ENCODE measurements at regions not wholly inside any gene's neighbourhood (a gene's known extent, or its start where the extent isn't known, plus 50 kb on each side); places are given as distances from the start of the nearest gene placed in this dataset.
A peak's percentile ranks its signal among the peaks of the same experiment; 100 is the strongest.

DNA sequence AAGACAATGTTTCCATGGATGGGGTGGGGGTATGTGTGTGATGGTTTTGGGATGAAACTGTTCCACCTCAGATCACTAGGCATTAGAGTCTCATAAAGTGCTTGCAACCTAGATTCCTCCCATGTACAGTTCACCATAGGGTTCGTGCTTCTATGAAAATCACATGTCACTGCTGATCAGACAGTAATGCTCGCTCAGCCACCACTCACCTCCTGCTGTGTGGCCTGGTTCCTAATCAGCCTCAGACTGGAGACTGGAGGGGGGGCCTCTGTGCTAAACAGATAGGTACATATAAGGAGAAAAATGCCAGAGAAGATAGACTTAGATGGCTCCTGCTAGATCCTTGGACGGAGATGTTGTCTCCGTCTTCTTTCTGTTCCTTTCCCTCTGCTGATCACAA lies 1296.9 kb upstream of the SEL1L start:
- no peak for DNase-seq

DNA sequence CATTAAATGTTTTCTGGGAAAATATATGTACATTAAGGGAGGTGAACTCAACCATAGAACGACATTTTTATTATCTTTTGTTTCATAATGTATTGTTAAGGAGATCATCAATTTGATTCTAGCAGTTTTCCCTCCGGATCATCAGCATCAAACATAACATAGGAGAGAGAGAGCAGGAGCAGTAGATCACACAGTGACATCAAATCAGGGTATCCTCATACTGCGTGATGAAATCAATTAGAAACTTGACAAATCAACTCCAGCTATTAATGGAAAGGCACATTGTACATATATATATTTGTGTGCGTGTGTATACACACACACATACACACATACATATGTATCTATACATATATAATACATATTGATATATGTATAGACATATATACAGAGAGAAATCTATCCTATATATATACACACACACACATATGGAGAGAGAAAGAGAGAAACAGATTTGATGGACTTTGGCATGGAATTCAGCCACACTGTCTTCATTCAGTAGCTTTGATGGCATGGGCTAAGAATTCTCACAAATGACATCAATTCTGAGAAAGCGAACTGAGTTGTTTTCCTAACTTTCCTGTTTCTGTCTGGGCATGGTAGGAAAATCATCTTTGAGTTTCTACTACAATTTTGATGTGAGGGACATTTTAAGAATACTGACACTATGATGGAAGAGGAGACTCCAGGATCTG lies 1302.8 kb upstream of the SEL1L start:
- DNase-seq = no peak

DNA sequence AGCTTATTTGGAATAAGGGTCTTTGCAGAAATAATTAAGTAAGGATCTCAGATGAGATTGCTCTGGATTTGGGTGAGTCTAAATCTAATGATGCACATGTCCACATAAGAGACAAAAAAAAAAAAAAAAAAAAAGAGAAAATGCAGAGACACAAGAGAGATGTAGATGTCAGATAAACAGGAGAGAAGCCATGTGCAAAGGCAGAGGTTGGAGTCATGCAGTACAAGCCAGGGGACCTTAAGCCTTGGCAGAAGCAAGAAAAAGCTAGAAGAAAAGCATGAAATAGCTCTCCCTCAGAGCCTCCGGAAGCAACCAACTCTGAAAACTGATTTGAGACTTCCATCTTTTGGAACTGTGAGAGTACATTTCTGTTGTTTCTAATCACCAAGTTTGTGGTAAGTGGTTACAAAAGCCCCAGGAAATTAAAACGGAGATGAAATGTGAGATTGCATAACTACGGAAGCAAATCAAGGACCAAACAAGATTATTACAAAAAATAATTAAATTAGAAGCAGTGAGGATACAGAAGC lies 1304.0 kb upstream of the SEL1L start:
- DNase-seq = no peak

DNA sequence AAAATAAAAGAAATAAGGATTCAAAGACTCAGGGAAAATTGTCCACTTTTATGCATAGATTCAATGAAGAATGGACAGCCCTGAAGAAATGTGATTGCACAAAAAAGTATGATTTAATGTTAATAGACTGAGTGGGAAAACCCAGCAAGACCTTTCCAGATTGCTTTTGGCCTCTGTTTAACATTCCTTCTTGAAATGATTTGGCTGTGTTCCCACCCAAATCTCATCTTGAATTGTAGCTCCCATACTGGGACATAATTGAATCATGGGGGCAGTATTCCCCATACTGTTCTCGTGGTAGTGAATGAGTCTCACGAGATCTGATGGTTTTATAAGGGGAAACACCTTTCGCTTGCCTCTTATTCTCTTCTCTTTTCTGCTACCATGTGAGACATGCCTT lies 1316.9 kb upstream of the SEL1L start:
- no peak for DNase-seq

DNA sequence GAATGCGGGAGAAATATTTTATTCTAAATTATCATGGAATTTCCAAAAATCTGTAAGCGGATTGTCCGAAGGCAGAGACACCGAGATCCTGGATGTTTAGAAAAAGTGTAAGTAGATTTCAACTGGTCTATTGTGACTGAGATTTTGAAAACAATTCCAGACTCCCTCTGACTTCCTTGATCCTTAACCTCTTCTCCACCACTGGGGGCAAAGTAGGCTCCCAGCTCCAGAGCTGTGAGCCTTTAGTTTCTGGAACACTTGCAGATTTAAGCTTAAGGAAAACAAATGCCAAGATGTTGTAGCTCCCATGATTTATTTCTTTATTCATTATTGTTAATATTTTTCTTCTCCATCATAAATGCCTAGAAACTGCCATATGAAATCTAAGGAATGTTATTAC lies 1320.5 kb upstream of the SEL1L start:
- DNase-seq = no peak

DNA sequence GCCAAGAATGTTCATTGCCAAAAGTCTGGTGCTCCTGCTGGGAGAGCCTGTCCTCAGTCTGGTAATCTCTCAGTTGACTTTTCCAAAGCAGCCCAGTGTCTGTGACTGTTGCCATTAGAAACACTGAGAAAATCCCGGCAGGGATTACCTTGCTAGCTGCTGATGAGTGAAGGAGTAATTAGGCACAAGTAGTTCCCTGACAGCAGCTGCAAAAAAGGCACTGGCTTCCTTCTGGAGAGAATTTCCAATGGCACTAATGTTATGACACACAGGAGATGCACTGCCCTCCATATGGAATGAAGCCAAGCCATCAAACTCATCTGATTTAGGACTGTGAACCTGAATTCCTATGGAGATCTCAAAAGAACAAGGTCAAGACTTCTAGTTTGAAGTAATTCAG lies 1321.2 kb upstream of the SEL1L start:
- DNase-seq = no peak

DNA sequence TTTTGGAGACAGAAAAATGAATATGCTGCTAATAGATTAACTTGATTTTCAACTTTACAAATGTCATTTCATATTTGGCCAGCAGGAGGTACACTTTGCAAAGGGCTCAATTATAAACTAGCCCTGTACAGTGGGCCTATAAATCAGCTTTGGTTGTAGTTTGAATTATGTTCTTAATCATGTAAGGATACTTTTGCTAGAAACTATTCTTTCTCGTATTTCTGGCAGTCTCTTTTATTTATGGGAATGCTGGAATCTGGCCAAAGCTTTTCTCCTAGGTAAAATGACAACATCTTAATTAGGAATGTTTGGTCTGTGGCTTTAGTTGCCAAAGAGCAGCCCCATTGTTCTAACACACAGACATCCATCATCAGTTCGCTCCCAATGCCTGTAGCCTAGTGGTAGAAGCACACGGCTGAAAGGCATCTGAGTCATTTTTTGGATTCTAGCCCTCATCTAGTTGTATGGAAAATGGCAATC lies 1322.3 kb upstream of the SEL1L start:
- DNase-seq = peak; percentile 50

DNA sequence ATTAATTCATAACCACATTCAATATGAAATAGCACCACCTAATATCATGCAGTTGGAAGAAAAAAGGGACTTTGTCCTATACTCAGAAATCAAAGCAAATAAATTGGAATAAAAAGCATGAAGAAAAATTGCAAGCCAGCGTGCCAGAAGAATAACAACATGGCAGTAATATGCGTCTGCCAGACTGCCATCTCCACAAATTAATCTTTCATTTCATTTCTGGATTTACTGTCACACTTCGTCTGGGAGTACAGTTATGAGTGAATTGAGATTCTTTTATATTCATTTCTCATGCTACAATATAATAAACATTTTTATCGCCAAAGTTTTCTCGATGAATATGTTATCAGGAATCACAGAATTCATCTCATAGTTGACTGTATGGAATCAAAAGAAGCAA lies 1327.7 kb upstream of the SEL1L start:
- no peak for DNase-seq

DNA sequence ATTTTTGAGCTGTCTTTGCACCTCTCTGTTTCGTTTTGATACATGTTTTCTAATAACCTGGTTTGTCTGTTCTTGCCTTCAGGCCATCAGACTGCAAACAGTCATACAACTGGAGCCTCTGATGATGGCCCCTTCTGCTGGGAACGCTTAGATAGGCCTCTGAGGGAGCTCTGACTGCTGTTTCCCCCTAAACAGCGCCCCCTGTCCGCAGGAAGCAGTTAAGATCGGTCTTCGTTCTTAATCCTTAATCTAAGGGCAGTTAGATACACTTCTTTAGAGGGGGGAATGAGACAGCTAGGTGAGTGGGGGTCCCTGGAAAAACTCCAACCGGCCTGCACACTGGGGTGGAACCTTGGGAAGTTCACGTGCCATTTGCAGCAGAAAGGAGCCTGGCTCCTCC lies 1338.8 kb upstream of the SEL1L start:
- no peak for DNase-seq

DNA sequence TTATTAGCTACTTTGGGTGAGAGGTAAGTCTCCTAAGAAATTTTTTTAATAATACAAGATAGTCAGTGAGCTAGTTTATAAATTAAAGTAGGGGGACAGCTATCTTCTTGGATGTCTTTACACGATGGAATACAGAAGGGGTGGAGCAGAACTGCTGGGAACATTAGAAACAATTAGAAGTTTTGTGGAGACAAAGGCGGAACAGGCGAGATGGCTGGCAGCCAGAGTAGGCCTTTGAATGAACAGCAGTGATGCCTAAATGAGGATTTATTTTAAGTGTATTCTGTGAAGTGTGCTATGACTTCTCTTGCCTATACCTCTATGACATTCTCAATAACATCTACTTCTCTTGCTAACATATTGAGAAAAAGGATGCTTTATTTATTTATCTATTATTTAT lies 1345.3 kb upstream of the SEL1L start:
- no peak for DNase-seq

DNA sequence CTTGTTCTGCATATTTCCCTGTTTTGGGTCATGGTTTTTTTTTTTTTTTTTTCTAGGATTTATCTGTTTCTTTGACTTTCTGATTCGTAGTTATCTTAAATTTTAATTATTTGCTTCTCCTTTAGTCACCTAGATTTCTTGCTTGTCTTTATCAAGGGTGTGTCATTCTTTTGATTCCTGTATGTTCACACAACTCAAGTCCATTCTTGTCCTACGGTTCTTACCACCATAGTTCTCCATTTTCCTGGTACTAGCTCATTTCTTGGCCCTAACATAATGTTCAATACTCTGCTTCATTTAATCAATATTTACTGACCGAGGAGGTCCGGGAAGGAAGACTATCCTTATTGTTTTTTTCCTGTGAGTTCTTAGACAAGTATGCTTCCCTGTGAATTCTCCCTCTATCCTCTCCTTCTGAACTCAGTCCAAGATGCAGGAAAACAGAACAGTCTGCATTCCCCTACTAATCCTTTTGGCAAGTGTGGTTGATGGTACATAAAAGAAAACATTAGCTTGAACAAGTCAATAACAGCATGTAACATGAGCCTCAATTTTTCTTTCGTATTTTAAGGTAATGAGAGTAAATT lies 1346.4 kb upstream of the SEL1L start:
- no peak for DNase-seq

DNA sequence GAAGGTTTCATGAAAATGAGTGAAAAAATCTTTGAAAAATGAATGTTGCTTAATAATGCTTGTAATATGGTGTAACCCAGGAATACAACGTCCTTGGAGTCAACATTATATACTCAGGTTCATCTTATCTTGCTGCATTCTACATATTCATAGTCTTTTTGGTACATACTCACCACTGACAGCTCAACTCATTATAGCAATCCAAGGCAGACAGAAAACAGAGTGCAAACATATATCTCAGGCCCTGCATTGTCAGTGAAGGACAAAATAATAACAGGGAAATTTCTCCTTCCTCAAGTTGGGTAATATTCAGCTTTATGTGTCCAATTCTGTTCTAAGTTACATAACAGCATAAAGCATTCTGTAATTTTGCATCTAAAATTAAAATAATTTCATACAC lies 1353.0 kb upstream of the SEL1L start:
- no peak for DNase-seq

DNA sequence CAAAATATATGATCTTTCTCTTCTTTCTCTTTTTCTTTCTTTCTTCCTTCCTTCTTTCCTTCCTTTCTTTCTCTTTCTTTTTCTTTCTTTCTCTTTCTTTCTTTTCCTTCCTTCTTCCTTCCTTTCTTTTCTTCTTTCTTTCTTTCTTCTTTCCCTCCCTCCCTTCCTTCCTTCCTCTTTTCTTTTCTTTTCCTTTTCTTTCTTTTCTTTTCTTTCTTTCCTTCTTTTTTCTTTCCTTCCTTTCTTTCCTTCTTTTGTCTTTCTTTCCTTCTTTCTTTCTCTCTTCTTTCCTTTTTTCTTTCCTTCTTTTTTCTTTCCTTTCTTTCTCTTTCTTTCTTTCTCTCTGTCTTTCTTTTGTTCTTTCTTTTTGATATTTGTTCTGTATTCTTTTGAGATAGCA lies 1356.0 kb upstream of the SEL1L start:
- DNase-seq = no peak

DNA sequence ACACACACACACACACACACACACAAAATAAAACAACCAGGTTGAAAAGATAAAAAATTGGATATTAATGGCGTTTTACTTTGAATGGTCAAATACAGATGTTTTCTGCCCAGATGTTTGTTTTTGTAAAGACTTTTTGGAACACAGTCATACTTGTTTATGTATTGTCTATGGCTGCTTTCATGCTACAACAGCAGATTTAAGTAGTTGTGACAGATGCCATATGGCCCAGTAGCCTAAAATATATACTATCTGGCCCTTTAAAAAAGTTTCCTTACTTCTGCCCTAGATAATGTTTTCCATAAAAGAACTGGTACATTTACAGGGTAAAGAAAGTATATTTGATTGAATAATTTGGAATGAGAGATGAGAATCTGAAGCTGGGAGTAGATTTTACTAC lies 1362.8 kb upstream of the SEL1L start:
- peak; percentile 26 for DNase-seq

DNA sequence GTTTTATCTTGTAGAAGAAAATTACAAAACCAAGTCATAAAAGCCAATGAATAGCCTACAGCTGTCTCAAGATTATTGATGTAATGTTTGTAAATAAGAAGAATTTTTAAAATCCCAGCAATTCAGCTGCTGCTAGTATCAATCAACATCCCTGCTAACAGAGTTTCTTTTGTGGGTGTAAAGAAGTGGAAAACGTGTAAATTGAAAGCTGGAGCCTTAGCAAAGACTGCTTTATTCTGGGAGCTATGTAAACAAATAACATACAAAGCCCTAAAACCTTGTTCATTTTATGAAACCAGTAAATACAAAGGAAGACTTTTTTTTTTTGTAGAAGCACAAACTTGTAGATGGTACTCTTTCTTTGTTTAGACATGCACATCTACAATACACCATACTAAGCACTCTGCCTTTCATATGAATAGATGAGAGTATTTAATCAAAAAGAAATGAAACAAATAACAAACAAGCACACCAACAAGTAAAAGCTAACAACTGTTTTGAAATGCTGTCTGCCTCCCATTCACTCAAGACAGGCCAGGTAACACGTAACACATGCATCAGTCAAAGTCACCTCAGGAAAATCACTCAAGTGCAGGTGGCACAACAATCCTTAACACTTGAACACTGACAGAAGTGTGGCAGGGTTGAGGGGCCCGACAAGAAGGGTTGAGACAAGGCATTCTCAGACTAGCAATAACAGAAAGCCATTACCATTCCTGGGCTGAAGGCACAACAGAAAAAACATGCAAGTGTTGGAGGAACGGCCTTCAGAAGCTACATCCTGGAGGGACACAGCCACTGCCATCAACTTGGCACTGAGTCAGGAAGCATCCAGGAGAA lies 1364.0 kb upstream of the SEL1L start:
- no peak for DNase-seq

DNA sequence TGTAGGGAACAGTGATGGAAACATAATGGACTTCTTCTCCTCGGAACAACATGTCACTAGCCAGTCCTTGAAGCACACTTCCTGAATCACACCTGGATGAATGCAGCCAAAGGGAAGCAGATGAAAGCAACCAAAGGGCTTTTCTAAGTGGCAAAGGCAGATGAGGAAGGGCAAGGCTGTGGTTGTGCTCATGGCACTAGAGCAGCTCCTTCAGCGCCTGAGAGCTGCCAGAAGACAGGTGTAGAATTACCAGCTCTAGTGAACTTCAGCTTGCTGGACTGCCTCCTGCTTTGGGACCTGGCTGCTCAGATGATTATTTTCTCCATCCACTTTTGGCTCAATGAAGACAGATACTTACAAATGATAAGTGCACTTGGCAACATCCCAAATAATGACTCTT lies 1372.1 kb upstream of the SEL1L start:
- no peak for DNase-seq

DNA sequence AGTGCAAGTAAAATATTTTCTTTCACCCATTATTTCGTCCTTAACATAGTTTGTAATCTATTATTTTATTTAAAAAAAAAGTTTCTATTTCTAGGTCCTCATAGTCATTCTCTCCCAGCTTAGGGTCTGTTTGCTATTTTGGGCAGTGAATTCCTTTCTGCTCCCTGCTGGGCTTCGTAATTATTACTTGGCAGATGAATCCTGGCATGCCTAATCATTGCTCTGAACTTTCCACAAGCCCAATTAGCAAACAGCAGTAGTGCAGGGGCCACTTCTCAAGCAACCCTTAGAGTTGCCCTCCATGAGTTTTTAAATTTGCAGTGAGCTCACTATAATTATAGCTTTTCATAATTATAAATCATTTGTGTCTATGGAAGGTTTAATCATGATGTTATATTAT lies 1378.3 kb upstream of the SEL1L start:
- DNase-seq = no peak

DNA sequence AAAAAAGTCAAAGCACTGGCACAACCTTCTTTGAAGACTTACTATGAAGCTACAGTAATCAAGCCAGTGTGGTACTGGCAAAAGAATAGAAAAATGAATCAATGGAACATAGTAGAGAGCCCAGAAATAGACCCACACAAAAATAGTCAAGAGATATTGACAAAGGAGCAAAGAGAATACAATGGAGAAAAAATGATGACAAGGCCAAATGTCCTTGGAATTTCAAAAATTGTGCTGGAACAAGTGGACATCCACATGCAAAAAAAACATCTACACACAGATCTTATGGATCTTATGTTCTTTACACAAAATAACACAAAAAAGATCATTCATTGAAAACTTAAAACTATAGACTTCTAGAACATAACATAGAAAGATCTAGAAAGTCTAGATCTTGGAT lies 1379.7 kb upstream of the SEL1L start:
- DNase-seq = no peak

DNA sequence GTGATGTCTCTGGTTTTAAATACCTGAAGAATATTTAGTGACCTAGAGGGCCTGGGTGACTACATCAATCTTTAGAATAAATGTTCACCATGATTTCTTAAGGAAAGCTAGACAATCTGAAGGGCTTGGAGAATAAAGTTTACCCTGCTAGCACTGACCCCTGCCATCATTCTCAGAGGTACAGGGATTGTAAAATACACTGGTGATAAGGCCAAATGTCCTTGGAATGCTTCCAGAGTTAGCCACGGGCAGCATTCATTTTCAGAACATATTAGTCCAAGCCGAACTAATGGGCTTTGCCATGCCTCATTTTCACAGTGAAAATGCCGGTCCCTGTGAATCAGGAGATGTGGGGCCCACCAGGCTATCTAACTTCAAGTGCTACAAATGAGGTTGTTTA lies 1381.7 kb upstream of the SEL1L start:
- DNase-seq = no peak

DNA sequence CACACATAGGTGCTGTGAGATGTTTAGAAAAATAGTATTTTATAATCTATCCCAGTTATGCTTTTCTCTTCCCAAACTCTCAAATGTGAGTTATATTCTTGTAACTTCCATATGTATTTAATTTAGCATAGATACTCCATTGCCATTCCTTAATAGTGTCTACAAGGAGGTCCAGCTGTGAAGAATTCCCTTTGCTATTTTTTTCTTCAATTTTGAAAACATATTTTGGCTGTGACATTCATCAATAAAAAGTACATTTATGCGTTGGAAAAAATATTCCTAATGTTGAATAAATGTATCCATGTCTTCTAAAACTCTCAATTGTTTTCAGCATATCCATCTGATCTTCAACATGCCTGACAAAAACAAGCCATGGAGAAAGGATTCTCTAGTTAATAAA lies 1402.0 kb upstream of the SEL1L start:
- DNase-seq = no peak

DNA sequence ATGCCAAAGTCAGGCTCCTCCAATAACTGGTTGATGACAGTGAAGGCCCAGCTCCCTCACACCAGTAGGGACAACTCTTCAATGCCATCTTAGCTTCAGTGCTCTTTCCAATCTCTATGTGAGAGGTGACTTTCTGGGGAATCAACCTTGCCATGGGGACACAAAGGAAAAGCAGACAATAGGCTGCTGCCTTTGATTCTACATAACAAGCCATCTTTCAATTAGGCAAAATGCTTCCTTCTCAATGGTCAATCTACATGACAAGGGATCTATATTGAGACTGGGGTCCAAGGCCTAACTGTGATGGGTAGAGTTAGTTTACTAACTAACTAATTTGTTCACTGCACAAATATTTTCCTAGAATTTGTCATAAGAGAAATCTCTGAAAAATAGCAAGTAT lies 1417.5 kb upstream of the SEL1L start:
- DNase-seq = no peak

DNA sequence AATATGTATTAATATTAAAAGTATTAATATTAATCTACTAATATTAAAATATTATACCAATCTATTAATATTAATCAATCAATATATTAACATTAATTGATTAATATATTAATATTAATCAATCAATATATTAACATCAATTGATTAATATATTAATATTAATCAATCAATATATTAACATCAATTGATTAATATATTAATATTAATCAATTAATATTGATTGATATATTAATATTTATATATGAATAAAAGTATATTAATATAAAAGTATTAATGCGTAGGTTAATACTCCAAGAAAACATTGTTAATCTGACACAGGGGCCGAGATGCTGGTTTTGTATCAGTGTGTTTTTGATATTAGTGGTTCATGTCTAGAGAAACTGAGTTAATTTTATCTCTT lies 1430.1 kb upstream of the SEL1L start:
- no peak for DNase-seq

DNA sequence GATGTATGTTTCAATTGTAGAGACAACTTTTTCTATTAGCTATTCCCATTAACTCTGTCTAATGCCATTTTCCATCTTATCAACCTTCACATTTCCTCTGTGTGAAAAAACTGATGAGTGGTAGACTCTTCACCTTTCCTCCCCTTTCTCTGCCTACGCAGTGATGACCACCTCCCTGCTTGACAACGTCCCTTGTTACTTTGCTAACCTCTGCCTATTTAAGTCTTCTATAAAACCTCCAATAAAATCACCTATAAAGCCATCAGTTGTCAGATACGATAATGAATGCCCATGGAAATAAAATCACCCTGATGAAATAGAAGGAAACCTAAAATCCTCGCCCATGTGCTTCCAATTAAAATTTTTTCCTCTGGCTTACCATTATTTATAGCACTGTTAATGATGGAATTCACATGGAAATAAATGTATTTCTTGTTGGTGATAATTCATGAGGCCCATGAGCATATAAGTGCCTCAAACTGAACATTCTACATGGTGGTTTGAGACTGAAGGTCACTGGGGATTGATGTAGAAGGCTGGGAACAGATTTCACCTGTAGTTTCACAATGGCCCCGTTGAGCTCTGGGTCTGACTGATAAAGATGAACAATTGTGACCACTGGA lies 1454.0 kb upstream of the SEL1L start:
- DNase-seq = no peak

Measured in renal pelvis (tissue), 1 donor.